GM11168 (cell line): ENCODE measurements at regions not wholly inside any gene's neighbourhood (a gene's known extent, or its start where the extent isn't known, plus 50 kb on each side); places are given as distances from the start of the nearest gene placed in this dataset.

ENCODE experiments used
- in situ Hi-C: fragments of 300-500 bp; cut with MboI; formaldehyde crosslinking; loops from one replicate; pipeline ENCODE4 v1.12.0; 2022; ENCODE audit warnings: low sequenced_read_pairs; ENCODE audit not compliant: unreplicated experiment

DNA sequence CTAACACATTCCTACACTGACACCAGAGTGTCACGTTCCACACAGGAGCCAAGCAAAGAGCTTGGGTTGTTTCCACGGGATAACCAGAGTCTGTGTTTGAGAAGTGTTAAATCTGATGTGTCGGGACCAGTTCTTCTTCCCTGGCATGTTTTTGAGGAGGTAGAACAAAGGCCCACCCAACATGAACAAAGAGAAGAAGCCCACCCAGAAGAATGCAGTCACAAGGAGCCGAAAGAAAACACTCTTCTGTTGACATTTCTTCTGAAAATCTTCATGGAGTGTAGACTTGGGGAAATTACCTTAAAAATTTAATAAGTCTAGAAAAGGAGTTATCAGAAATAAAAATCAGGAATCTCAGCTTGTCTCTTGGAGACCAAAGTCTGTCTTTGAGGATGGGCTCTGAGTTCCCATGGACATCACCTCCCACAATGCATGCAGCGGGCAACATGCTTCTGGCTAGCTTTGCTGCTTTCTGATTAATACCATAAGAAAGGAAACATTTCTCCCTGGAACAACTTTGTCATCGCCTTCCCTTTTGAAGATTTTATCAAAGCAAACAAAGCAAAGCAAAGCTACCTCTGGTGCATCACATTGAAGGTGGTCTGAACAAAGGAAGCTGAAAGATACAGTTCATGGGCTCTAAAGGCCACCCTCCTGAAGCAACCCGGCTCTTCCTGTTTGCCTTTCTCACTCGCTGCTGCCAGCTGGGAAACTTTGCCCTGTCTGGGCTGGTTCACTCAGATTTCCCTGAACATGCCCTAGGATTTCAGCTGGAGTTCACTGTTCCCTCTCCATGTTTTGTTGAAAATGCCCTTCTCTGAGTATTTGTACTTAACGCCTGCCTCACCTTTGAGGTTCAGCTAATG is 448.1 kb downstream of the KIF16B start:
- in situ Hi-C loops = no loop called here

- in situ Hi-C loops = no loop called here
Measured at GRCh38 chr20:16124491-16124890, 448.8 kb downstream of the KIF16B start.

GRCh38 chr20:16123623-16124022 is 449.6 kb downstream of the KIF16B start:
- in situ Hi-C loops = no loop called here

- in situ Hi-C loops = no loop called here
Measured at GRCh38 chr20:16119909-16120308, 453.3 kb downstream of the KIF16B start.

DNA sequence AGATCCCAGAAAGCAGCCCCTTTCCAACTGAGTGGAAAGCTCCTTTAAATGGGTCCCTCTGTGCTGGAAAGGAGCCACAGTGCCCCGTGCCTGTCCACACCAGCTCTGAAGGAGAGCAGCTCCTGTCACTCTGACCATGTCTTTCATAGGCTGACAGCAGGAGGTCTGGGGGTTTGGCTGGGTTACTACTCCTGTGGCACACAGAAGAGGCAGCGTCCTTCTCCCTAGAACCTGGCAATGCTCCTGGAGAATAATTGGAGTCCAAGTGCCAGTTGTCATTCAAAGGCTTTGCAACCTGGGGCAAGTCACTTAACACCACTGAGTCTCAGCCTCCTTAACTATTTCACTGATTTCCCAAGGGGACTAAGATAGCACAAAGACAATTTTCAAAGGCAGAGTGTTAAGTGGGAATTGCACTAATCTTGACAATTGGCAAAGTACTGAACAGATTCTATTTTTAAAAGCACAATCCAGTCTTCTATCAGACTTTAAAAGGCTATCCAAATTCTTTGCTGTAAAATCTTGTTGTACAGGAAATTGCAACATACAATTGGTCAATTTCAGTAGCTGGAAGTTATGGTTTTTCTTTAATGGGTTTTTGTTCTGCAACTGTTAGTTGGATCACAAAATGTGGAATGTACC is 457.2 kb downstream of the KIF16B start:
- in situ Hi-C loops = no loop called here

- in situ Hi-C loops = no loop called here
Measured at GRCh38 chr20:16113736-16114135, 459.5 kb downstream of the KIF16B start.

DNA sequence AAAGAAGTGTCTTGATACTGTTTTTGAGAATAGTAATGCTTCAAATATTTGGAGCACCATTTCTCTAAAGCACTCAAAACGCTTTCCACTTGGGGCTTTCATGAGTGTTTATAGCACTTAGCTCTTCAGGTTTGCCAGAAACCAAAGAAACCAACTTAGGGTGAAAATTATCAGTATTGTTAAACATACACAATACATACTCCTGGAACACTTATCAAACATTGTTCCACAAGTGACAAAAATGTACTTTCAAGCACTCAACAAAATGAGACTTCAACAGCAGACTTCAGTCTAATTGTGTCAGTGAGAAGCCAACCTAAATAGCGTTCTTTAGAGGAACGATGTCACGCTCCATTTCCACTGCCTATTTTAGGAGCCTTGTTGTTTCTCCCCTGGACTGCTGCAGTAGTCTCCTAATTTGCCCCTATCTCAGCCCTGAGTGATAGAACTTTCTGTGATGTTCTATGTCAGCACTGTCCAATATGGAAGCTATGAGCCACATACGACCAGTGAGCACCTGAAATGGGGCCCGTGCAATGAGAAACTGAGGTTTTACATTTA is 461.3 kb downstream of the KIF16B start:
- in situ Hi-C loops = no loop called here

DNA sequence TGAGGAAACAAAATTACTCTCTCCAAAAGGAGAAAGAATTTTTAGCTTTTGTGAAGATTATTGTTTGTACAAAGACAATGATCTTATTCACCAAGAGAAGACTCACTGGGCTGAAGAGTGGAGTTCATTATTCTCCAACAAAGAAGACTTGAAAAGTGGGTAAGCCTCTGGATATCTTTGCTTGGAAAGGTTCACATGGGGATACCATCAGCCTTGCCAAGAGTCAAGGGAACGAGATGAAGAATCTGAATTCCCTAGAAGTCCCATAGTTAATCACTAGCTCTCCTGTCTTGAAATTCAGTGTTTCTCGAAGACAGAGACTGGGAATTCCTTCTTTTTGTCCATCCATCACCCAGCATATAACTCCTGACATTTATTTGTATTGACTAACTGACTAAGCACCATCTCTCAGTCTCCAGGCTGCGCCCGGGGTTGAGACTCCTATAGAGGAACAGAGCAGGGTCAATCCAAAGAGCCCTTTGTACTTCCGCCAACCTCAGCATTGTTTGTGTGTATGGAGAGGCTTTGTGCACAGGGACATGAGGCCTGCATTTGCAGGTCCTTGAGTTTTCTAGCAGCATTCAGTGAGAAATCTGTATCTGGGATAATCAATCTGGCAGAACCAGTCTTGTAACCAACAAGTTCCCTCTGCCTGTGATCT is 461.9 kb downstream of the KIF16B start:
- in situ Hi-C loops = no loop called here

- in situ Hi-C loops = no loop called here
Measured at GRCh38 chr20:16107172-16107870, 465.9 kb downstream of the KIF16B start.

DNA sequence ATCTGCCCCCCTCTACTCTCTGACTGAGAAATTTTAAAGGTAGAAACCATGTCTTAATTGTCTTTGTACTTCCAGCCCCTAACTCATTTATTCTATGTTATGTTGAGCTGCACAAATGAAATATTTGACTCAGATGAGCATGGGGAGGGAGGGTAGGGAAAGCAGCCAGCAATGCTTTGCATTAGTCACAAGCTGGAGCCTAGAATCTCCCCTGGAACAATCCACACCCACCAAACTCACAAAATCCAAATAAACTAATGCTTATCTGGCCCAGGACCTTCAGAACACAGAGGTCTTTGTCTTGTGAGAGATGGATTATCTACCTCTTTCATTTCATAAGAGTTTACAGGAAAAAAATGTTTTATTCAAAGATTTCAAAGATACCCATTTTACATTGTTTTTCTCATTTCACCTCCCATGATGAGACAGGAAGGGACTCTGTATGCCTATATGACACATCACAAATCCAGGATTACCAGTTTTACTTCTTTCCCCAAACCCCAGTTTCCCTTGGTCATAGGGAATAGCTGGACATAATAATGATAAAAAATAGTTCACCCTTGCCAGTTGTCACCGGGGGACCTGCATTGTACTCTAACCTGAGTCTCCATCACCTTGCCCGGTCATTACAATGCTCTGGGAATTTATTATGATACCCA is 466.9 kb downstream of the KIF16B start:
- in situ Hi-C loops = no loop called here

- in situ Hi-C loops = no loop called here
Measured at GRCh38 chr20:16104783-16105182, 468.5 kb downstream of the KIF16B start.
